Stimulated activated CD4-positive, alpha-beta T cell treated with anti-CD3 and anti-CD28 coated beads, Interleukin-1b, Interleukin-23, amount 100 ng/mL, for 48 hours (primary cell): ENCODE measurements at regions not wholly inside any gene's neighbourhood (a gene's known extent, or its start where the extent isn't known, plus 50 kb on each side); places are given as distances from the start of the nearest gene placed in this dataset.
"Not testable (repeated sequence)": the region's sequence is repeated elsewhere in the genome, so short reads cannot be mapped to it uniquely, and the experiment has no call there.

Source experiments
- DNase-seq: peaks from one replicate; pipeline ENCODE4 v3.0.0-alpha.2; 2020

DNA sequence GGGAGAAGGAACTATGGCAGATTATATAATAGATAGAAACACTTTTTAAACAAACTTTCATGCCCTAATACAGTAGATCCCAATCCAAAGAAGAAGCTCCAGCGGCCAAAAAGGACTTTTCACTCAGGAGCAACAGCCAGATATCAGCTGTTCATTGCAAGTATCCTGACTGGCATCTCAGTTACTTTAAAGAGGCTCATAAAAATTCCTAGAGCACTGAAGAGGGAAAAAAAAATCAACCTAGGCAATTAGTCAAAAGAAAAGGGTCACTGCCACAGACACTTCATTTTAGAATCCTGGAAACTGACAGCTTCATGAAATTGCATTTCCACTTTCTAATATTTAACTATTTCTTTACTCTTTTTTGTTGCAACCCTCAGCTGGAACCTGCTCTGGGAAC lies 170.6 kb upstream of the SOX6 start:
- no peak for DNase-seq

- DNase-seq: not testable (repeated sequence)
Measured at GRCh38 chr11:16520713-16521112, 164.4 kb upstream of the SOX6 start.

DNA sequence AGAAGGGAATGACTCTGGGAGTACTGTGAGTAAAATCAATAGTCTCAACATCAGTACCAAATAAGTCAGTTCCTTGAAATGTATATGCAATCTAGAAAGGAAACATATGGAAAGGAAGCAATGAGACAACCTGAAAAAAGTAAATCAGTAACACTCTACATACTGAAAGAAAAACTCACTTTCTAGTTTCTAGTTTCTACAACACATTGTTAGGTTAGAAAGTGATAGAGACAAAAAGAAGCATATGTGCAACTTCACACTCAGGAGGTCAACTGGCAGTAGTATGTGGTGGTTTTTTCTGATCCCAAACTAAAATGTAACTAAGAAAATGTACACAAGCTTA lies 156.5 kb upstream of the SOX6 start:
- no peak for DNase-seq

DNA sequence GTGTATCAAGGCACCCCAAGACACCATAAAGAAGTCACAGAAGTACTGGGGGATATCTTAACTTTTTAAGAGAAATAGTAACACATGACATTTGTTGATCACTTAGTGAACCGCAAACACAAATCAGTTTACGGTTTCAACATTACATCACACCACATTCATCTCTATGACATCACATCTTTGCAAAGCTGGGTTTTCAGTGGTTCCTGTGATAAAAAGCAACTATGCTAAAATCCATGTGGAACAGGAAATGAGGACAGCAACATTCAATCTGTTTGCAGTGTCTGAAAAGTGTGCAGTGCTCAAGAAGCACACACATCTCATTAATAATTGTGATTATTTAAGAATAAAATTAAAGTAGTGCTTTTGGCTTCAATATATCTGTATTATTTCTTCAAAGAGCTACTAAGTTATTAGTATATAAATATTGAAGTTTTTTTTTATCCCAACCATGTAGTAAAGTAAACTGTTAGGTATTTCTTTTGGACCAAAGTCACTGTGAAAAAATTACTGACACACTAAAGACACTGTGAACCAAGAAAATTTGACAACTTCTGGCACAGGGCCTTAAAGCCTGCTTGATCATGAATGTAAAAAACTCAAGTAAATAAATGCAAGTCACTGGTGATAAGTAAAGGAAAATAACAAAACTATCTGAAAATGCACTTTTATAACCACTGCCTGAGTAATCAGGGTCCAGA lies 156.0 kb upstream of the SOX6 start:
- no peak for DNase-seq

GRCh38 chr11:16511116-16512114 lies 155.1 kb upstream of the SOX6 start:
- DNase-seq: no peak

GRCh38 chr11:16505481-16505880 lies 149.1 kb upstream of the SOX6 start:
- no peak for DNase-seq

- DNase-seq: not testable (repeated sequence)
Measured at GRCh38 chr11:16503891-16504290, 147.5 kb upstream of the SOX6 start.

DNA sequence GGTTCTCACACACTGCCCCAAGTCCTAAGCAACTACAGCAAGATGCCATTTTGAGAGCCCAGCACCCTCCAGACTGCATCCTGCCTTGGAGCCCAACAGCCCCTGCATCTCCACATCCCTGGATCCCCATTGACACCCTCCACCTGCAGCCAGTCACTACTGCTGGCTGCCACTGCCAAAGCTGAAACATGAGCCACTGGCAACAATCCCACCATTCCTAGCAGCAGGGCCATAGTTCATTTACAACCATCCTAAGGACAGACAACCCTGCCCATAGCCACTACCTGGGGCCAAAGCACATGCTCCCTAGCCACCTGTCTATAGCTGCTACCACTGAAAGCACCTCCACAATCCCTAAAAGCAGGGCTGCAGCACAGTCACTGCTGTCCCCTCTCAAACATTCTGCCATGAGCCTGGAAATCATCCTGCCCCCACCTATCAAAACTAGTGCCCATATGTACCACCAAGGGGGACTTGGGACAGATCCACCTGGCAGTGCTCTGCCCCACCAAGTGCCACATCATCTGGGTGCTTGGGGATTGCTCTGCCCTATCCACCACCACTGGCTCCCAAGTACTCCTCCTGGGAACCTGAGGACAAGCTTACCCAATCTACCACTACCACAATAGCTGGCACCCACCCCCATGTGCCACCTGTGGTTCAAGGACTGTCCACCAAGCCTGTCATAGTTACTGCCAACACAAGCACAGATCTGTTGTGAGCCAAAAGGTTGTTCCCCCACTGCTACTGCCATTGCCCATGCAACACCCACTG lies 138.8 kb upstream of the SOX6 start:
- DNase-seq: no peak

DNA sequence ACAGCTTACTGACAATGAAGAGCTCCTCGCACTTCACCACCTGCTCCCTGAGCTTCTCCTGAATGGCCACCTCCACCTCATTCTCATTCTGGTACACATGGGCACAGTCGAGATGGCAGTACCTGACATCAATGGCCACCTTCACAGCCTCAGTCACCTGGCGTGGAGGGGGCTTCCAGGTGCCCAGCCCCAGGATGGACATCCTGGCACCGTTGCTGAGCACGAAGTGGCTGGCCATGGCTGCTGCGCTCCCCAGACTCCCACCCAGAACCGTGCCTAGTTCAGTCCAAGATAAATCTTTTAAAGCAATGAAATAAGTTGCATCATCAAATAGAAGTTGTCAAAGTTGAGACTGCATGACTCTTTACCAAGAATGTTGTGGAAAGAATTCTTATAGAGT lies 128.1 kb upstream of the SOX6 start:
- no peak for DNase-seq

- DNase-seq: no peak
Measured at GRCh38 chr11:16474659-16475058, 118.3 kb upstream of the SOX6 start.

GRCh38 chr11:16469968-16470367 lies 113.6 kb upstream of the SOX6 start:
- no peak for DNase-seq

GRCh38 chr11:16468735-16469453 lies 112.5 kb upstream of the SOX6 start:
- DNase-seq: no peak

- no peak for DNase-seq
Measured at GRCh38 chr11:16460508-16460907, 104.2 kb upstream of the SOX6 start.

GRCh38 chr11:16456366-16456765 lies 100.0 kb upstream of the SOX6 start:
- no peak for DNase-seq

- no peak for DNase-seq
Measured at GRCh38 chr11:16454289-16454863, 98.0 kb upstream of the SOX6 start.

GRCh38 chr11:16448123-16448717 lies 91.9 kb upstream of the SOX6 start:
- no peak for DNase-seq

GRCh38 chr11:16441461-16441860 lies 85.1 kb upstream of the SOX6 start:
- DNase-seq: no peak

DNA sequence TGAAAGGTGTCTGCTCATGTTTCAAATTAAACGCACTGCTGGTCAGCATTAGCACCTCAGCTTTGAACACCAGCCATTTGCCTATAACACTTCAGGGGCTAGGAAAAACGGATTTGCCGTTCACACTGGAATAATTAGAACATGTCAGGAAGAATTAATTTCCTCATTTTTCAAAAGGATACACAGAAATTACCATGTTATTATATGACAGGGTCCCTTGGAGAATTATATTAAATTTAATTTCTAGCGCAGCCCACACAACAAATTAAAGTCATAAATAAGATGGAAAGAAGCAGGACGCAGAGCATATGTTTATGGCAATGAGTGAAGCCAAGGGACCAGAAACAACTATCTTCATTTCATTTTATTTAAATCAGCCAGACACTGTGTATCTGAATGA lies 83.8 kb upstream of the SOX6 start:
- no peak for DNase-seq

- DNase-seq: no peak
Measured at GRCh38 chr11:16434036-16434435, 77.7 kb upstream of the SOX6 start.

GRCh38 chr11:16430674-16431073 lies 74.3 kb upstream of the SOX6 start:
- DNase-seq: no peak

- DNase-seq: no peak
Measured at GRCh38 chr11:16421826-16422225, 65.5 kb upstream of the SOX6 start.
